CD4-positive, alpha-beta T cell (primary cell): ENCODE measurements at regions not wholly inside any gene's neighbourhood (a gene's known extent, or its start where the extent isn't known, plus 50 kb on each side); places are given as distances from the start of the nearest gene placed in this dataset.

Source experiments
- ATAC-seq: fragments of 200-7000 bp; cut with Tn5 transposase; one replicate; pipeline ENCODE4 v1.10.0; 2022; ENCODE audit warnings: mild to moderate bottlenecking; ENCODE audit not compliant: poor library complexity
- CTCF ChIA-PET: fragments of 350-600 bp; sonication (Branson Sonifier 250); formaldehyde crosslinking; loops from one replicate; lab custom pipeline; 2021; ENCODE audit warnings: antibody characterized with exemption, inconsistent platforms; lab: Charles Lee
- POLR2A ChIA-PET: fragments of 350-600 bp; sonication (Branson Sonifier 250); formaldehyde crosslinking; loops from one replicate; lab custom pipeline; 2021; ENCODE audit warnings: antibody characterized with exemption, inconsistent platforms; lab: Charles Lee
- DNase-seq, 14 experiments: peaks; one replicate each; pipeline ENCODE4 v3.0.0-alpha.2; 2013 to 2020; ENCODE audit warnings: mixed read lengths in 2 of 14
- H3K27ac ChIP-seq, 2 donors: one replicate each; pipeline versions ENCODE4 v1.5.1 to v1.7.0; 2013; ENCODE audit warnings: low read length in 2 of 2, low read depth in 1 of 2, mild to moderate bottlenecking in 1 of 2
- H3K27me3 ChIP-seq, 2 experiments: 1 replicate in 1 of 2; 2 replicates in 1 of 2; pipeline versions ENCODE4 v1.6.1 to v1.7.0; 2013; ENCODE audit warnings: low read length in 2 of 2, control low read depth in 1 of 2, mild to moderate bottlenecking in 1 of 2, moderate library complexity in 1 of 2; ENCODE audit not compliant: insufficient read depth in 2 of 2, control insufficient read depth in 1 of 2
- H3K36me3 ChIP-seq: one replicate; pipeline ENCODE4 v1.6.1; 2013; ENCODE audit warnings: low read length, control low read depth; ENCODE audit not compliant: insufficient read depth
- H3K4me1 ChIP-seq: one replicate; pipeline ENCODE4 v1.6.1; 2013; ENCODE audit warnings: low read length, control low read depth; ENCODE audit not compliant: insufficient read depth
- H3K4me3 ChIP-seq: one replicate; pipeline ENCODE4 v1.5.1; 2013; ENCODE audit warnings: mild to moderate bottlenecking, low read length, moderate library complexity
- H3K9me3 ChIP-seq, 2 experiments: 1 replicate in 1 of 2; 2 replicates in 1 of 2; pipeline versions ENCODE4 v1.6.1 to v1.7.0; 2013; ENCODE audit warnings: low read length in 2 of 2, mild to moderate bottlenecking in 2 of 2, control low read depth in 1 of 2, moderate library complexity in 1 of 2; ENCODE audit not compliant: control insufficient read depth in 1 of 2, insufficient read depth in 1 of 2
- H3K27ac Mint-ChIP-seq: one replicate; pipeline ENCODE4 v1.8.0; 2020; ENCODE audit warnings: mixed read lengths
- H3K27me3 Mint-ChIP-seq: one replicate; pipeline ENCODE4 v1.8.0; 2021; ENCODE audit warnings: mixed read lengths
- H3K36me3 Mint-ChIP-seq: one replicate; pipeline ENCODE4 v1.8.0; 2021; ENCODE audit warnings: low read depth, mixed read lengths
- H3K4me1 Mint-ChIP-seq: one replicate; pipeline ENCODE4 v1.8.0; 2021; ENCODE audit warnings: low read depth, mixed read lengths
- H3K4me3 Mint-ChIP-seq: one replicate; pipeline ENCODE4 v1.8.0; 2020; ENCODE audit warnings: mild to moderate bottlenecking, mixed read lengths
- H3K9me3 Mint-ChIP-seq: one replicate; pipeline ENCODE4 v1.8.0; 2020; ENCODE audit warnings: mixed read lengths
- CTCF ChIP-seq: fragments of 200-600 bp; IDR thresholded peaks from one replicate; pipeline ENCODE4 v1.8.0; 2022; ENCODE audit warnings: antibody characterized with exemption, mild to moderate bottlenecking
- intact Hi-C, 2 experiments: fragments of 100-400 bp; cut with DNase I in 1 of 2; cut with micrococcal nuclease in 1 of 2; formaldehyde crosslinking; loops; one replicate each; pipeline versions ENCODE4 v1.15.1 to v1.9.0; 2023 to 2025; cut with DNase I, micrococcal nuclease

- Histone ChIP-seq H3K9me3 (peaks cover 0 to 4% of the 10 kb centered on the region in 2 experiments), H3K4me3 (no peak overlapping the region), H3K27ac (no peak overlapping the region), H3K27me3 (no peaks in the 10 kb centered on the region), H3K4me1 (no peaks in the 10 kb centered on the region), H3K36me3 (no peaks in the 10 kb centered on the region)
- ChIA-PET POLR2A (no interaction called here), CTCF (no interaction called here)
- no peaks in the 10 kb centered on the region for H3K27me3 Mint-ChIP-seq
- no peaks in the 10 kb centered on the region for H3K4me1 Mint-ChIP-seq
- H3K9me3 Mint-ChIP-seq: no peaks in the 10 kb centered on the region
- H3K27ac Mint-ChIP-seq: no peak overlapping the region
- TF ChIP-seq CTCF: no peak
- ATAC-seq: no peak
- no peaks in the 10 kb centered on the region for H3K36me3 Mint-ChIP-seq
- DNase-seq: no peak
- intact Hi-C loops: no loop called here
- H3K4me3 Mint-ChIP-seq: no peak overlapping the region
These were observed 726.6 kb downstream of the LTN1 start for GRCh38 chr21:28266061-28266460.

GRCh38 chr21:28263974-28264373, 728.7 kb downstream of the LTN1 start:
- Mint-ChIP-seq H3K9me3 (no peaks in the 10 kb centered on the region), H3K27ac (no peak overlapping the region), H3K36me3 (no peaks in the 10 kb centered on the region), H3K4me1 (no peaks in the 10 kb centered on the region), H3K4me3 (no peak overlapping the region), H3K27me3 (no peaks in the 10 kb centered on the region)
- Histone ChIP-seq H3K4me1 (no peaks in the 10 kb centered on the region), H3K27ac (no peak overlapping the region), H3K27me3 (no peaks in the 10 kb centered on the region), H3K4me3 (no peak overlapping the region), H3K36me3 (no peaks in the 10 kb centered on the region), H3K9me3 (peaks cover 0 to 4% of the 10 kb centered on the region in 2 experiments)
- CTCF ChIA-PET: no interaction called here
- DNase-seq (no peak), ATAC-seq (no peak)
- POLR2A ChIA-PET: no interaction called here
- intact Hi-C loops: no loop called here
- no peak for TF ChIP-seq CTCF

GRCh38 chr21:28261298-28261697, 731.4 kb downstream of the LTN1 start:
- Mint-ChIP-seq H3K9me3 (no peaks in the 10 kb centered on the region), H3K27me3 (no peaks in the 10 kb centered on the region), H3K36me3 (no peaks in the 10 kb centered on the region), H3K4me1 (no peaks in the 10 kb centered on the region), H3K27ac (no peak overlapping the region), H3K4me3 (no peak overlapping the region)
- no peak overlapping the region for H3K27ac ChIP-seq
- no peak for TF ChIP-seq CTCF
- no peaks in the 10 kb centered on the region for H3K36me3 ChIP-seq
- intact Hi-C loops: no loop called here
- POLR2A ChIA-PET: no interaction called here
- CTCF ChIA-PET: no interaction called here
- H3K27me3 ChIP-seq: no peaks in the 10 kb centered on the region
- H3K4me3 ChIP-seq: no peak overlapping the region
- H3K9me3 ChIP-seq: peaks cover 0 to 4% of the 10 kb centered on the region in 2 experiments
- no peaks in the 10 kb centered on the region for H3K4me1 ChIP-seq
- ATAC-seq (no peak), DNase-seq (no peak)
